Stimulated activated CD8-positive, alpha-beta memory T cell treated with anti-CD3 and anti-CD28 coated beads, Interleukin-15, amount 100 ng/mL, for 4 hours (primary cell): ENCODE measurements at regions not wholly inside any gene's neighbourhood (a gene's known extent, or its start where the extent isn't known, plus 50 kb on each side); places are given as distances from the start of the nearest gene placed in this dataset.
"Not testable (repeated sequence)": the region's sequence is repeated elsewhere in the genome, so short reads cannot be mapped to it uniquely, and the experiment has no call there.

Source experiments
- DNase-seq, 2 donors: peaks; one replicate each; pipeline ENCODE4 v3.0.0-alpha.2; 2020; ENCODE audit warnings: low read depth in 2 of 2

DNA sequence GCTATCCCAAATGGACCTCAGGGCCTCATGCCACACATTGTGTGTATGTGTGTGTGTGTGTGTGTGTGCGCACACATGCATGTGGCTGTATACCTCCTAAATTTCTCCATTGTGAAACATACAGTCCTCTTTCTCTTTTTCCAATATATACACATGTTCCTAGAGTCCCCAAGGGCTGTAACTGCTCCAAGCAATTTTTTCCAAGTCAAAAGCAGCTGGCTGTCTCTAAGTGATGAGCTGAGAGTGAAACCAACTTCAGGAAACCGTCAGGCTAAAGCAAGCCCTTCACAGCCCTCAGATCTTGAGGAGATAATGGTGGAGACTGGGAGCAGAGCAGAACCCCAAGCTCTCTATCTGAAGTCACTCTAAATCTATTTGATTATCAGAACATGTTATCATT lies 496.1 kb upstream of the DIPK2B start:
- DNase-seq, result no peak

GRCh38 chrX:45689971-45690370 lies 489.3 kb upstream of the DIPK2B start:
- no peak for DNase-seq

DNA sequence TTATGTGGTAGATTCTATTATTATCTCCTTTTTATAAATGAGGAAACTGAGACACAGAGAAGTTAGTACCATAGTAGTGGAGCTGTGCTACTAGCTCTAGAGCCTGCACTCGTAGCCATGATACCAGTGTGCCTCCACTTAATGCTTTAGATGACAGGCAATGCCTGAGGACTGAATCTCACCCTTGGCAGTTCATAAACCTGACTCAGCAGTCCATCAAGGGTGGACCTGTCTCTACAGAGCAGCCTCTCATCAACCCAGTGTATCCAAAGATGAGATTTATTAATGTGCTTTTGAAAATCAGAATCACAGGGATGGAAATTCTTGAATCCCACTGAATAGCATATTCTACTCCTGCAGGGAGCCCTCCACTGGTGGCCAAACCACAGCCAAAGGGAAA lies 483.2 kb upstream of the DIPK2B start:
- DNase-seq, result no peak

DNA sequence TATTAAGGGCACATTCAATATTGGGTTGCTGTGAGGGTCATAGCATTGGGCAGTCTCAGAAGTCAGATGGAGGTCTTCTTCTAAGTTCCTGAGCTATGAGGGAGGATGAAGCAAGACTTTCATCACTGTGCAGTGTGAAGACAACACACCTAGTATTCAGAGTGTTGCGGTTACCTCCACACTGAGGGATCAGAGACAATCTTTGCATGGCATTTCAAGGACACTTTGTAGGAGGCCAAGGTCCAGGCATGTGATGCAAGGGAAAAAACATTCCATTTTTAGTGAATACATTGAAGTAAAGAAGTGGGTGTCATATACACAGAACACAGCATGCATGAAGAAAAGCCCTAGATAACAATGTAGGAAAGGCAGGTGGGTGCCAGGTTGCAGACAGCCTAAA lies 481.2 kb upstream of the DIPK2B start:
- DNase-seq, result no peak

GRCh38 chrX:45669715-45670340 lies 469.2 kb upstream of the DIPK2B start:
- no peak for DNase-seq

- DNase-seq, result no peak
These were observed 468.2 kb upstream of the DIPK2B start for GRCh38 chrX:45668686-45669443.

- DNase-seq, result no peak
These were observed 467.0 kb upstream of the DIPK2B start for GRCh38 chrX:45667666-45668065.

DNA sequence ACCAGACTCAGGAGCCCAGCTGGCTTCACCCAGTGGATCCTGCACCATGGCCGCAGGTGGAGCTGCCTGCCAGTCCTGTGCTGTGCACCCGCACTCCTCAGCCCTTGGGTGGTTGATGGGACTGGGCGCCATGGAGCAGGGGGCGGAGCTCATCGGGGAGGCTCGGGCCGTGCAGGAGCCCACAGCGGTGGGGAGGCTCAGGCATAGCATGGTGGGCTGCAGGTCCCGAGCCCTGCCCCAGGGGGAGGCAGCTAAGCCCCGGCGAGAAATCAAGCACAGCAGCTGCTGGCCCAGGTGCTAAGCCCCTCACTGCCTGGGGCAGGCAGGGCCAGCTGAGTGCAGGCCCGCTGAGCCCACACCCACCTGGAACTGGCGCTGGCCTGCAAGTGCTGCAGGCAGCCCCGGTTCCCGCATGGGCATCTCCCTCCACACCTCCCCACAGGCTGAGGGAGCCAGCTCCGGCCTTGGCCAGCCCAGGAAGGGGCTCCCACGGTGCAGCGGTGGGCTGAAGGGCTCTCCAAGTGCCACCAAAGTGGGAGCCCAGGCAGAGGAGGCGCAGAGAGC lies 464.1 kb upstream of the DIPK2B start:
- no peak for DNase-seq

DNA sequence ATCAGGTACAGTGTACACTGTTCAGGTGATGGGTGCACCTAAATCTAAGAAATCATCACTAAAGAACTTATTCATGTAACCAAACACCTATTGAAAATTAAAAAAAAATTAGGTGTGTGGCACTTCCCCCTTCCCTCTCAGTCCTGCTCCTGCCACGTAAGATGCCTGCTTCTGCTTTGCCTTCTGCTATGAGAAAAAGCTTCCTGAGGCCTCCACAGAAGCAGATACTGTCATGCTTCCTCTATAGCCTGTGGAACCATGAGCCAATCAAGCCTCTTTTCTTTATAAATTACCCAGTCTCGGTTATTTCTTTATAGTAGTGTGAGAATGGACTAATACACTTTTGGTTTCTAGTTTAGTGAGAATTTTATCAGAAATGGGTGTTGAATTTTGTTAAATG lies 459.8 kb upstream of the DIPK2B start:
- no peak for DNase-seq

- DNase-seq, result no peak
These were observed 432.7 kb upstream of the DIPK2B start for GRCh38 chrX:45633419-45633818.

DNA sequence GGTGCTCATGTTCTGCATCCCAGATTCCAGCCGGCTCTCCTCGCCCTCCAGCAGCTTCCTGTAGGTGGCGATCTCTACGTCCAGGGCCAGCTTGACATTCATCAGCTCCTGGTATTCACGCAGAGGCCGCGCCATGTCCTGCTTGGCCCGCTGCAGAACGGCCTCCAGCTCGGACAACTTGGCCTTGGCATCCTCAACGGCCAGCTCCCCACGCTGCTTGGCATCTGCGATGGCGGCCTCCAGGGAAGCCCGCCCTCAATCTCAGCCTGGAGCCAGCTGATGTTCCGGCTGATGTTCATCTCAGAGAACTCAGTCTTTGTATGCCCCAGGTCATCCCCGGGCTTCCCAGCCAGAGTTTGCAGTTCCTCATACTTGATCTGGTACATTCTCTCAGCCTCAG lies 431.8 kb upstream of the DIPK2B start:
- DNase-seq, result no peak

DNA sequence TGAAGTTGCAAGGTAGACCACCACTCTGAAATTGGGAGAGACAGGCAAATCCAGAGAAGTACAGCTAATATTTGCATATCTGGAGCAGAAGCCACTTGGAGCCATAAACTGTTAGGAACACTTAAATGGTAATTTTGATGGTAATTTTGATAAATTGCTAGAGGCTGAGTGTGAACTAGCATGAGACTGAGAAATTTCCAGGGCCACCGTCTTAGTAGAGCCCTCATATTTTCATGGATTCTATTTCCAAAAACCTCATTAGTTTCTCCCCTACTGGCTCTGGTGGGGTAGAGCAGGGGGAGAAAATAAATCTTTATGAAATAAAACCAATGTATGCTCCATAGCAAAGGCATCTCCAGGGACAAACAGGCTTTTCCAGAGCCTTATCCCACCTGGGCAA lies 429.4 kb upstream of the DIPK2B start:
- no peak for DNase-seq

- no peak for DNase-seq
These were observed 427.4 kb upstream of the DIPK2B start for GRCh38 chrX:45628041-45628440.

DNA sequence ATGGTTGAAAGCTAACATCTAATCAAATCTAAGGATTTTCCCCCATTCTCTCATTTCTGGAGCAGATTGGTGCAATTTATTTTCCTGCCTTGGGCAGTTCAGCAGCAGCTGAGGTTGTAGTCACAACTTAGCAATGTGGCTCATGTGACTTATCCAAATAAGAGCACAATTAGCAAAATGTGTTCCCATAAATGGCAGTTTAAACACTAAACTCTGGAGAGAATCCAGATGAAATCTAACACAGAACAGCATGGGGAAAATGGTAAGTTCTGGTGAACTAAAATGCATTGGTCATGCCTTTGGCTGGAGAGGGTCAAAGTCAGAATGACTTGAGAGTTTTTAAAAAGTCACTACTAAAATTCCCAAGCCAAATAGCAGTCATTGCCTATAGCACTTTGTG lies 422.6 kb upstream of the DIPK2B start:
- no peak for DNase-seq

DNA sequence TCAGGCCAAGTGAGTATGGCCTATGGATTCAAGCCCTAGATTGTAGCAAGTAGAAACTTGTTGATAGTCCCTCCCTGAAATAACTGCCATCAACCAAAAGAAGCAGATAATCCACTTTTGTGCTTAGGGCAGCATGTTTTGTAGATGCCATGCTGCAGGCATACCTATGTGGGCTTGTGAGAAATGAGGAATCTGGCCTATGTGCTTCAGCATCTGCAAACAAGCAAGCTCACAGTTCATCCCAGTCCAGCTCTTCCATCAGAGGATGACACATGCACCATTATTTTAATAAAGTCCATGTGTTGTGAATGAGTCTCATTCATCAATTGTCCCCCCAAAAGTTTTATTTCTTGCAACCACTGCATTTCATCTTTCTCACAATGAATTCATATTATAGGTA lies 421.9 kb upstream of the DIPK2B start:
- DNase-seq, result no peak

DNA sequence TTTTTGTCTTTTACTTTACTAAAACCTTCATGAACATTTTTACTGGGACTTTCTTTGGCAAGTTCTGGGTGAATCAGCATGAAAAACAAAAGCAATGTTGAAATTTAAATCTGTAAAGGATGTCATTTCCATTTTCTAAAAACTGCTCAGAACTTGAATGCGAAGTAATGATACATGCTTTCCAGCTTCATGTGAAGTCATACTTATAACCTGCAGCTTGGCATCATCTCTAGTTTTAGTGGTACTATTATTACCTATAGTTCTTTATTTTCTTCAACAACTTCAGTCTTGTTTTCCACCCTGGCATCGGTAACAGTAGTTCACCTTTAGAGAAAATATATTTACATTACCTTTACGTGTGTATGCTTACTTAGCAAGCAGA lies 421.4 kb upstream of the DIPK2B start:
- DNase-seq, result no peak

GRCh38 chrX:45621376-45622041 lies 420.8 kb upstream of the DIPK2B start:
- no peak for DNase-seq

DNA sequence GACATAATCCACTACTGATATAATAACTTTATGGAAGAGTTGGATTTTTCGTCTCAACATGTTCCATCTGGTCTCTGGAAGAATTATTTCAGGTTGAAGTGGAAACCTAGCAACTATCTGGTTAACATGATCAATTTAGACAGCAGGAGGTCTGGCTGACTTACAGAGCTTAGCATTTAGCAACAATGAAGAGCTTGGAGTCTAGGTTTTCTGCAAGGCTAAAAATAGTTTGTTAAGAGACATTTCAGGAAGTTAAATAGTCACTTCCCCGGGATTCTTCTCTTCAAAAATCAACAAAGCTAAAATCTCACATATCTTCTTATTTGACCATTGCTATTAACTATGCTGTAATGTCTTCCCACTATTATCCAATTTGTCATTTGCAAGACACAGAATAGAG lies 418.6 kb upstream of the DIPK2B start:
- no peak for DNase-seq

- not testable (repeated sequence) for DNase-seq
These were observed 414.9 kb upstream of the DIPK2B start for GRCh38 chrX:45615591-45615990.

DNA sequence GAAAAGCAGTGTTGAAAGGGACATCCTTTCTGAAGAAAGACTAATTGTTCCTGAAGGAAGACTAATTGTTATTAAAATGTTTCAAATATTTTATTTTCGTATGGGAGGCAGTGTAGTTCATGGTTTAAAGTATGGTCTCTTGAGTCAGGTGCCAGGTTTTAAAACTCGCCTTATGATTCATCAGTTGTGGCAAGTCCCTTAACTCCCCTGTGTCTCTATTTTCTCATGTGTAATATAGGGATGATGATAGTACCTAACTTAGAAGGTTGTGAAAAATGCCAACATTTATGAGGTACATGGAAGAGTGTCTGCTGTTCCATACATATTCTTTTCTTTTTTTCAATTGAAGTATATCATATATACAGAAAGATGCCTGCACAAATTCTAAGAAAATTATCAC lies 414.2 kb upstream of the DIPK2B start:
- DNase-seq, result no peak

DNA sequence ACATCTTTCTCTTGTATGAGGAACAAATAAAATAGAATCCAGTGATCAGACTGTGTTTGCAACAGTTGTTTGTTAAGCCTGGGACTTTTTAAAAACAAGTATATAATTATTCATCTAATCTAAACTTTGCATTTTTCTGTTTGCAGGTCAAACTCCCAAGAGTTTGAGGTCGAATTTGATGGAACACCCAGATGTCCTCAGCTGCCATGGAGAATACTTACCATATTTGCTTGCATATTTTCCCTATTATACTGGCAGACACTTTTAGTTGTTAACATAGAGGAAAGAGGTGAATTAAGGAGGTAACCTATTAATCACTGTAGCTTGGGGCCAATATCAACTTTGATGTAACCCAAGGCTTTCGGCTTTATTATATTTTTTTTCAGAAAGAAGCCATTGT lies 401.5 kb upstream of the DIPK2B start:
- no peak for DNase-seq

DNA sequence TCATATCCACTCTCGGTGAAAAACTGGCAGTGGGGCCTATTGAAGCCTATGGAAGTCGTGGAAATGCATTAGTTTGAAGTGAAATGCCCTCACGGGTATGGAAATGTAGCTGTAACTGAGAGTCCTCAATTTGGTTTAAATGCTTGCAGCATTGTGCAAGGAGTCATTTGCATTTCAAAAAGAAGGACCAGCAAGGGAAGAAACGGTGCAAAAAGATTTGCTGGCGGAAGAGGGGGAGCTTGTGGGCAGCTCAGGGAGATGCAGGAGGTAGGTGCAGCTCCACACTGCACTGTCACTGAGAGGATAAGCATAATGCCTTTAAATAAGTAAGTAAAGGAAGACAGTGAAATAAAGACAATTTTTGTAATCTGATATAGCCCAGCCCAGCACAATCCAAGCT lies 400.4 kb upstream of the DIPK2B start:
- no peak for DNase-seq

DNA sequence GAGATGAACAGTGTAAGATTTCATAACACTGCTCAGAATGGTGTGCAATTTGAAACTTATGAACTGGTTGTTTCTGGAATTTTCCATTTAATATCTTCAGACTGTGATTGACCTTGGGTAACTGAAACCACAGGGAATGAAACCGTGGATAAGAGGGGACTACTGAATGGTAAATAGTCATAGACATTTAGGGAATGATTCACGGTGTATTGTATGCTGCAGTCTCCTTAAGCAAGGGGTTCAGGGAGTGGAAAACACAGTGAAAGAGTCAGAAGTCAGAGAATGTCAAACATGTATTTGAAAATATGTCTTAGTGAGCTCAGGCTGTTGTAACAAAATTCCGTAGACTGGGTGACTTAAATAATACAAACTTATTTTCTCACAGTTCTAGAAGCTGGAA lies 398.2 kb upstream of the DIPK2B start:
- DNase-seq, result no peak
